ENCODE measurements at regions not wholly inside any gene's neighbourhood (a gene's known extent, or its start where the extent isn't known, plus 50 kb on each side); places are given as distances from the start of the nearest gene placed in this dataset.

DNA sequence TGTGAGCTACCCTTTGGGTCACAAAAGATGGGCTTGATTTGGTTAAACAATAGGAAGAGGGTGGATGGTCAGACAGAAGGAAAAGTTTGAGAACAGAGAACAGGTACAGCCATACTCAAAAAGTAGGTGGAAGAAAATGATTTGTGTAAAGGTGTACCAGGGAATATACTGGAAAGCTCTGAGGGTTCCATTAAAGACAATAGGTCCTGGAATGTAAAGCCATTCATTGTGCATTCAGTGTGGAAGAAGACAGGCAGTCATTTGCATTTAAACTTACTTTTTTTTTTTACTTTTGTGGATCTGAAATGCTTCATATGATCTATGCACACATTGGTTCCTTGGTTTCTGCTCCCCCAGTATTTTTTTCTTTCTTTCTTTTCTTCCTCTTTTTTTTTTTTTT, 581.4 kb upstream of the PIK3C3 start:
- TF ChIP-seq, protein P1, sequence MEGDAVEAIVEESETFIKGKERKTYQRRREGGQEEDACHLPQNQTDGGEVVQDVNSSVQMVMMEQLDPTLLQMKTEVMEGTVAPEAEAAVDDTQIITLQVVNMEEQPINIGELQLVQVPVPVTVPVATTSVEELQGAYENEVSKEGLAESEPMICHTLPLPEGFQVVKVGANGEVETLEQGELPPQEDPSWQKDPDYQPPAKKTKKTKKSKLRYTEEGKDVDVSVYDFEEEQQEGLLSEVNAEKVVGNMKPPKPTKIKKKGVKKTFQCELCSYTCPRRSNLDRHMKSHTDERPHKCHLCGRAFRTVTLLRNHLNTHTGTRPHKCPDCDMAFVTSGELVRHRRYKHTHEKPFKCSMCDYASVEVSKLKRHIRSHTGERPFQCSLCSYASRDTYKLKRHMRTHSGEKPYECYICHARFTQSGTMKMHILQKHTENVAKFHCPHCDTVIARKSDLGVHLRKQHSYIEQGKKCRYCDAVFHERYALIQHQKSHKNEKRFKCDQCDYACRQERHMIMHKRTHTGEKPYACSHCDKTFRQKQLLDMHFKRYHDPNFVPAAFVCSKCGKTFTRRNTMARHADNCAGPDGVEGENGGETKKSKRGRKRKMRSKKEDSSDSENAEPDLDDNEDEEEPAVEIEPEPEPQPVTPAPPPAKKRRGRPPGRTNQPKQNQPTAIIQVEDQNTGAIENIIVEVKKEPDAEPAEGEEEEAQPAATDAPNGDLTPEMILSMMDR (IDR thresholded peaks at IDR 0.05; ENCODE audit: low read length), result no peak
- no peak for TF ChIP-seq EZH2 (IDR thresholded peaks at IDR 0.05; ENCODE audit: borderline replicate concordance, low read length)
